GM12878 (cell line): ENCODE measurements at regions not wholly inside any gene's neighbourhood (a gene's known extent, or its start where the extent isn't known, plus 50 kb on each side); places are given as distances from the start of the nearest gene placed in this dataset.

Source experiments
- ATAC-seq: fragments of 200-7000 bp; cut with Tn5 transposase; 3 replicates; pipeline ENCODE4 v1.9.1; 2020; ENCODE audit warnings: mild to moderate bottlenecking, moderate library complexity
- BruUV-seq: library from RNA; stranded (reverse); fragments of 400-500 nt; replicated peaks from 2 replicates; lab custom pipeline; 2021; lab: Mats Ljungman, UMichigan
- CTCF ChIA-PET: fragments of 300-600 bp; sonication (Branson Sonifier 250); formaldehyde crosslinking; extraction: SDS; loops from one replicate; lab custom pipeline; 2021; ENCODE audit warnings: inconsistent platforms; lab: Yijun Ruan, JAX
- POLR2A ChIA-PET: fragments of 350-600 bp; formaldehyde crosslinking; extraction: SDS; loops from one replicate; lab custom pipeline; 2021; ENCODE audit warnings: inconsistent platforms; lab: Charles Lee
- RAD21 ChIA-PET: fragments of 300-600 bp; sonication (Branson Sonifier 250); formaldehyde crosslinking; loops from one replicate; lab custom pipeline; 2023; ENCODE audit warnings: antibody characterized with exemption; ENCODE audit not compliant: unreplicated experiment; lab: Charles Lee
- SMC1A ChIA-PET: fragments of 300-600 bp; sonication (Branson Sonifier 250); formaldehyde crosslinking; loops from one replicate; lab custom pipeline; 2023; ENCODE audit not compliant: unreplicated experiment, uncharacterized antibody; lab: Charles Lee
- DNase-seq: peaks from one replicate; pipeline ENCODE4 v3.0.0-alpha.2; 2011; ENCODE audit warnings: low read depth, low spot score
- FAIRE-seq: peaks from 3 replicates; lab custom pipeline; 2011; peaks lifted over from hg19 to GRCh38; lab: Jason Lieb, UNC
- H2AFZ ChIP-seq: 2 replicates; pipeline ENCODE4 v1.6.0; 2011; ENCODE audit warnings: low read depth, low read length, control low read depth; ENCODE audit not compliant: control insufficient read depth
- H3K27ac ChIP-seq: 2 replicates; pipeline ENCODE4 v1.5.1; 2011; ENCODE audit warnings: control low read depth; ENCODE audit not compliant: control insufficient read depth, insufficient read depth
- H3K27me3 ChIP-seq, 2 experiments: replicated peaks in 1 of 2; 2 replicates each; pipeline versions ENCODE4 v1.6.0 to v1.6.1; 2011; ENCODE audit warnings: low read length in 1 of 2; ENCODE audit not compliant: control insufficient read depth in 2 of 2, insufficient read depth in 2 of 2
- H3K36me3 ChIP-seq, 2 experiments: 2 replicates each; pipeline ENCODE4 v1.5.1; 2011; ENCODE audit warnings: low read length in 1 of 2; ENCODE audit not compliant: control insufficient read depth in 2 of 2, insufficient read depth in 2 of 2
- H3K4me1 ChIP-seq: 2 replicates; pipeline ENCODE4 v1.6.1; 2011; ENCODE audit warnings: mild to moderate bottlenecking, low read length, moderate library complexity, mixed read lengths; ENCODE audit not compliant: control insufficient read depth, insufficient read depth
- H3K4me2 ChIP-seq: 2 replicates; pipeline ENCODE4 v1.6.0; 2011; ENCODE audit warnings: control low read depth; ENCODE audit not compliant: control insufficient read depth, insufficient read depth
- H3K4me3 ChIP-seq: fragments of 200-600 bp; sonication (generic); 2 replicates; pipeline ENCODE4 v1.5.1; 2016
- H3K79me2 ChIP-seq: 2 replicates; pipeline ENCODE4 v1.6.0; 2011; ENCODE audit warnings: low read length; ENCODE audit not compliant: control insufficient read depth, insufficient read depth
- H3K9ac ChIP-seq: 2 replicates; pipeline ENCODE4 v1.8.0; 2011; ENCODE audit warnings: low read length, control low read depth, mixed read lengths; ENCODE audit not compliant: control insufficient read depth, insufficient read depth
- H3K9me3 ChIP-seq: replicated peaks from 3 replicates; pipeline ENCODE4 v1.5.1; 2011; ENCODE audit warnings: mild to moderate bottlenecking, low read length; ENCODE audit not compliant: control insufficient read depth, insufficient read depth
- H4K20me1 ChIP-seq: 2 replicates; pipeline ENCODE4 v1.6.0; 2011; ENCODE audit not compliant: control insufficient read depth, insufficient read depth
- CREM ChIP-seq: IDR thresholded peaks from 2 replicates; pipeline ENCODE4 v1.6.1; 2014; ENCODE audit warnings: antibody characterized with exemption, low read depth
- GATAD2B ChIP-seq: fragments of 450-650 bp; conservative IDR thresholded peaks from 2 replicates; pipeline ENCODE4 v1.6.1; 2017; ENCODE audit warnings: low read depth, mild to moderate bottlenecking, moderate library complexity
- NBN ChIP-seq: fragments of 450-650 bp; IDR thresholded peaks from 2 replicates; pipeline ENCODE4 v1.6.1; 2016
- NFYB ChIP-seq: IDR thresholded peaks from 2 replicates; pipeline ENCODE4 v1.6.1; 2011; ENCODE audit warnings: low read depth, mild to moderate bottlenecking, low read length, improper control_type of control experiment, moderate library complexity; ENCODE audit not compliant: insufficient read depth
- NR2C2 ChIP-seq: IDR thresholded peaks from 2 replicates; pipeline ENCODE4 v1.6.1; 2011; ENCODE audit warnings: borderline replicate concordance, low read depth; ENCODE audit not compliant: control insufficient read depth, insufficient read length
- PAX5 ChIP-seq: IDR thresholded peaks from 2 replicates; pipeline ENCODE4 v1.6.1; 2011; ENCODE audit warnings: low read depth, low read length, borderline replicate concordance
- RB1 ChIP-seq: fragments of 450-650 bp; formaldehyde crosslinking; IDR thresholded peaks from 2 replicates; pipeline ENCODE4 v1.6.1; 2017; ENCODE audit warnings: mild to moderate bottlenecking, borderline replicate concordance
- SIX5 ChIP-seq: IDR thresholded peaks from 2 replicates; pipeline ENCODE4 v1.6.1; 2011; ENCODE audit warnings: mild to moderate bottlenecking, low read depth, low read length, moderate library complexity; ENCODE audit not compliant: severe bottlenecking
- SKIL ChIP-seq: fragments of 450-650 bp; IDR thresholded peaks from 2 replicates; pipeline ENCODE4 v1.6.1; 2017; ENCODE audit warnings: mild to moderate bottlenecking, low read depth, inconsistent platforms; ENCODE audit not compliant: poor library complexity, severe bottlenecking
- TARDBP ChIP-seq: IDR thresholded peaks from 2 replicates; pipeline ENCODE4 v1.6.1; 2016; ENCODE audit warnings: borderline replicate concordance
- TCF7 ChIP-seq: IDR thresholded peaks from 2 replicates; pipeline ENCODE4 v1.6.1; 2014; ENCODE audit warnings: antibody characterized with exemption, borderline replicate concordance
- USF1 ChIP-seq: IDR thresholded peaks from 2 replicates; pipeline ENCODE4 v1.6.1; 2011; ENCODE audit warnings: borderline replicate concordance, low read depth, mild to moderate bottlenecking, moderate library complexity, mixed read lengths, low read length; ENCODE audit not compliant: insufficient read depth; ENCODE audit errors: extremely low read length
- ZNF274 ChIP-seq: IDR thresholded peaks from one replicate; pipeline ENCODE4 v1.8.0; 2011; ENCODE audit not compliant: insufficient read length, insufficient read depth
- WGBS: methylation state at CpG from one replicate; pipeline ENCODE4 v1.1.6; 2016; ENCODE audit warnings: low lambda C conversion rate; ENCODE audit not compliant: insufficient replicate concordance, insufficient coverage; ENCODE audit errors: missing lambda C conversion rate; 5-methylcytosine and 5-hydroxymethylcytosine counted together
- in situ Hi-C: fragments of 300-500 bp; cut with MboI; formaldehyde crosslinking; loops from 9 replicates; pipeline ENCODE4 v1.14.3; 2018; ENCODE audit warnings: mixed read lengths
- intact Hi-C: fragments of 100-400 bp; cut with micrococcal nuclease; formaldehyde crosslinking; loops from one replicate; pipeline ENCODE4 v1.14.2; 2022; ENCODE audit not compliant: unreplicated experiment
- TF ChIP-seq, protein P1 (sequence below): fragments of 450-650 bp; IDR thresholded peaks from 2 replicates; pipeline ENCODE4 v1.6.1; 2014; ENCODE audit warnings: mild to moderate bottlenecking
- TF ChIP-seq, protein P2 (sequence below): fragments of 450-650 bp; formaldehyde crosslinking; IDR thresholded peaks from 2 replicates; pipeline ENCODE4 v1.4.0; 2020; ENCODE audit warnings: mild to moderate bottlenecking, moderate library complexity

GRCh38 chr3:26964836-26965235 lies 342.3 kb downstream of the LRRC3B start:
- no peak for TF ChIP-seq TARDBP
- no peak for TF ChIP-seq GATAD2B
- no peak for TF ChIP-seq SKIL
- no peak for TF ChIP-seq SIX5
- no peak for TF ChIP-seq PAX5
- no peak for TF ChIP-seq NFYB
- no peak for TF ChIP-seq NBN
- no peak for TF ChIP-seq CREM
- TF ChIP-seq, protein P1, sequence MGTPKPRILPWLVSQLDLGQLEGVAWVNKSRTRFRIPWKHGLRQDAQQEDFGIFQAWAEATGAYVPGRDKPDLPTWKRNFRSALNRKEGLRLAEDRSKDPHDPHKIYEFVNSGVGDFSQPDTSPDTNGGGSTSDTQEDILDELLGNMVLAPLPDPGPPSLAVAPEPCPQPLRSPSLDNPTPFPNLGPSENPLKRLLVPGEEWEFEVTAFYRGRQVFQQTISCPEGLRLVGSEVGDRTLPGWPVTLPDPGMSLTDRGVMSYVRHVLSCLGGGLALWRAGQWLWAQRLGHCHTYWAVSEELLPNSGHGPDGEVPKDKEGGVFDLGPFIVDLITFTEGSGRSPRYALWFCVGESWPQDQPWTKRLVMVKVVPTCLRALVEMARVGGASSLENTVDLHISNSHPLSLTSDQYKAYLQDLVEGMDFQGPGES, result no peak
- no peak for TF ChIP-seq RB1
- TF ChIP-seq, protein P2, sequence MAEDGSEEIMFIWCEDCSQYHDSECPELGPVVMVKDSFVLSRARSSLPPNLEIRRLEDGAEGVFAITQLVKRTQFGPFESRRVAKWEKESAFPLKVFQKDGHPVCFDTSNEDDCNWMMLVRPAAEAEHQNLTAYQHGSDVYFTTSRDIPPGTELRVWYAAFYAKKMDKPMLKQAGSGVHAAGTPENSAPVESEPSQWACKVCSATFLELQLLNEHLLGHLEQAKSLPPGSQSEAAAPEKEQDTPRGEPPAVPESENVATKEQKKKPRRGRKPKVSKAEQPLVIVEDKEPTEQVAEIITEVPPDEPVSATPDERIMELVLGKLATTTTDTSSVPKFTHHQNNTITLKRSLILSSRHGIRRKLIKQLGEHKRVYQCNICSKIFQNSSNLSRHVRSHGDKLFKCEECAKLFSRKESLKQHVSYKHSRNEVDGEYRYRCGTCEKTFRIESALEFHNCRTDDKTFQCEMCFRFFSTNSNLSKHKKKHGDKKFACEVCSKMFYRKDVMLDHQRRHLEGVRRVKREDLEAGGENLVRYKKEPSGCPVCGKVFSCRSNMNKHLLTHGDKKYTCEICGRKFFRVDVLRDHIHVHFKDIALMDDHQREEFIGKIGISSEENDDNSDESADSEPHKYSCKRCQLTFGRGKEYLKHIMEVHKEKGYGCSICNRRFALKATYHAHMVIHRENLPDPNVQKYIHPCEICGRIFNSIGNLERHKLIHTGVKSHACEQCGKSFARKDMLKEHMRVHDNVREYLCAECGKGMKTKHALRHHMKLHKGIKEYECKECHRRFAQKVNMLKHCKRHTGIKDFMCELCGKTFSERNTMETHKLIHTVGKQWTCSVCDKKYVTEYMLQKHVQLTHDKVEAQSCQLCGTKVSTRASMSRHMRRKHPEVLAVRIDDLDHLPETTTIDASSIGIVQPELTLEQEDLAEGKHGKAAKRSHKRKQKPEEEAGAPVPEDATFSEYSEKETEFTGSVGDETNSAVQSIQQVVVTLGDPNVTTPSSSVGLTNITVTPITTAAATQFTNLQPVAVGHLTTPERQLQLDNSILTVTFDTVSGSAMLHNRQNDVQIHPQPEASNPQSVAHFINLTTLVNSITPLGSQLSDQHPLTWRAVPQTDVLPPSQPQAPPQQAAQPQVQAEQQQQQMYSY (CRISPR knock-in tag), result no peak
- no peak for TF ChIP-seq NR2C2
- TF ChIP-seq USF1, result no peak
- TF ChIP-seq TCF7, result no peak
- TF ChIP-seq ZNF274, result no peak
- Histone ChIP-seq H3K79me2 (no peaks in the 10 kb centered on the region), H3K9ac (no peak overlapping the region), H2AFZ (no peak overlapping the region), H3K4me1 (peaks cover 8% of the 10 kb centered on the region), H3K27ac (no peak overlapping the region), H4K20me1 (no peaks in the 10 kb centered on the region), H3K9me3 (peaks cover 3% of the 10 kb centered on the region; the same call in 2 of the 3 replicates), H3K36me3 (no peaks in the 10 kb centered on the region), H3K4me3 (no peak overlapping the region), H3K4me2 (no peak overlapping the region), H3K27me3 (no peaks in the 10 kb centered on the region)
- ChIA-PET SMC1A (no interaction called here), POLR2A (no interaction called here), CTCF (no interaction called here), RAD21 (no interaction called here)
- FAIRE-seq, result no peak
- in situ Hi-C loops (no loop called here), intact Hi-C loops (no loop called here)
- WGBS, result 23% methylated on average over 2 of the region's 2 CpGs
- no peak for ATAC-seq
- DNase-seq, result no peak
- BruUV-seq, result no TSS peak
